Neural progenitor cell (in vitro differentiated cells): ENCODE measurements at regions not wholly inside any gene's neighbourhood (a gene's known extent, or its start where the extent isn't known, plus 50 kb on each side); places are given as distances from the start of the nearest gene placed in this dataset.

Experiments used
- DNase-seq: peaks from one replicate; pipeline ENCODE4 v3.0.0-alpha.2; 2016; ENCODE audit warnings: low spot score
- H2AFZ ChIP-seq: fragments of 200-600 bp; sonication (generic); replicated peaks from 2 replicates; pipeline ENCODE4 v1.6.1; 2016; ENCODE audit warnings: antibody characterized with exemption
- H3F3A ChIP-seq: fragments of 200-600 bp; sonication (generic); 2 replicates; pipeline ENCODE4 v1.6.1; 2016; ENCODE audit warnings: antibody characterized with exemption, low read depth
- H3K27ac ChIP-seq: fragments of 200-600 bp; sonication (generic); 2 replicates; pipeline ENCODE4 v1.5.1; 2016; ENCODE audit warnings: mild to moderate bottlenecking
- H3K27me3 ChIP-seq: fragments of 200-600 bp; sonication (generic); 2 replicates; pipeline ENCODE4 v1.6.1; 2016; ENCODE audit warnings: mild to moderate bottlenecking, moderate library complexity
- H3K36me3 ChIP-seq: fragments of 200-600 bp; sonication (generic); 2 replicates; pipeline ENCODE4 v1.5.1; 2016
- H3K4me1 ChIP-seq: fragments of 200-600 bp; sonication (generic); 2 replicates; pipeline ENCODE4 v1.6.1; 2016; ENCODE audit warnings: mixed run types
- H3K4me2 ChIP-seq: fragments of 200-600 bp; sonication (generic); 2 replicates; pipeline ENCODE4 v1.6.1; 2016
- H3K4me3 ChIP-seq: fragments of 200-600 bp; sonication (generic); 2 replicates; pipeline ENCODE4 v1.5.1; 2016
- H3K79me2 ChIP-seq: fragments of 200-600 bp; sonication (generic); 2 replicates; pipeline ENCODE4 v1.6.1; 2016; ENCODE audit warnings: low read depth
- H3K9ac ChIP-seq: fragments of 200-600 bp; sonication (generic); 2 replicates; pipeline ENCODE4 v1.6.1; 2016
- H3K9me3 ChIP-seq: fragments of 200-600 bp; sonication (generic); 2 replicates; pipeline ENCODE4 v1.5.1; 2016; ENCODE audit warnings: low read depth
- H4K20me1 ChIP-seq: fragments of 200-600 bp; sonication (generic); 2 replicates; pipeline ENCODE4 v1.6.1; 2016; ENCODE audit warnings: low read depth
- H3K27ac Mint-ChIP-seq: 3 replicates; pipeline ENCODE4 v1.8.0; 2021; ENCODE audit warnings: mixed read lengths
- H3K27me3 Mint-ChIP-seq: 2 replicates; pipeline ENCODE4 v1.8.0; 2022; ENCODE audit warnings: low read depth, mild to moderate bottlenecking, inconsistent platforms, moderate library complexity, mixed read lengths; ENCODE audit not compliant: insufficient read depth
- H3K36me3 Mint-ChIP-seq: 3 replicates; pipeline ENCODE4 v1.8.0; 2021; ENCODE audit warnings: mixed read lengths
- H3K4me1 Mint-ChIP-seq: 3 replicates; pipeline ENCODE4 v1.8.0; 2021; ENCODE audit warnings: mixed read lengths
- H3K4me3 Mint-ChIP-seq: 3 replicates; pipeline ENCODE4 v1.8.0; 2021; ENCODE audit warnings: mild to moderate bottlenecking, moderate library complexity, mixed read lengths
- H3K9me3 Mint-ChIP-seq: 3 replicates; pipeline ENCODE4 v1.8.0; 2020; ENCODE audit warnings: mixed read lengths
- EZH2 ChIP-seq: fragments of 200-600 bp; sonication (generic); IDR thresholded peaks from 2 replicates; pipeline ENCODE4 v1.6.1; 2017; ENCODE audit warnings: antibody characterized with exemption, mild to moderate bottlenecking, moderate library complexity
- EZH2phosphoT487 ChIP-seq: fragments of 200-600 bp; sonication (generic); IDR thresholded peaks from 2 replicates; pipeline ENCODE4 v1.6.1; 2017; ENCODE audit warnings: antibody characterized with exemption
- TF ChIP-seq, protein P1 (sequence below): fragments of 200-600 bp; sonication (generic); IDR thresholded peaks from 2 replicates; pipeline ENCODE4 v1.5.1; 2017; ENCODE audit warnings: antibody characterized with exemption, mild to moderate bottlenecking

DNA sequence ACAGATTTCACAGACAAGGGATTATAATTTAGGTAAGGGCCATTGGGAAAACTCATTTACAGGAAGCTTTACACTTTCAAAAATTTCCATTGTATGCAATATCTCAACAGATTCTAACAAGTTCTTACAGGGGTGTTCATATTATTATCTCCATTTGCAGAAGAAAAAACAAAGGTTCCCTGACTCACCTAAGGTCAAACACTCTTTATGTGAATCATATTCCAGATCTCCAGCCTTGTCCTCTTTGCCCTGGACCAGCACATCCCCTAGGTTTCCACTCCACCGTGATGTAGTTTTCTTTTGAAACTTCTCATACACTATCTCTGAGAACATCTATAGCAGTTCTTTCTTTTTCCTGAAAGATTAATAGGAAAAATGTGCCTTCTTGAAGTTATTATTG is 96.4 kb upstream of the HS3ST1 start:
- Histone ChIP-seq H3K9ac (no peak overlapping the region), H2AFZ (no peak overlapping the region), H3K4me2 (no peak overlapping the region), H3F3A (no peaks in the 10 kb centered on the region), H3K27ac (no peak overlapping the region), H3K4me1 (peaks cover 8% of the 10 kb centered on the region), H3K4me3 (no peak overlapping the region), H3K27me3 (no peaks in the 10 kb centered on the region), H4K20me1 (no peaks in the 10 kb centered on the region), H3K9me3 (no peaks in the 10 kb centered on the region), H3K79me2 (no peaks in the 10 kb centered on the region), H3K36me3 (no peaks in the 10 kb centered on the region)
- Mint-ChIP-seq H3K4me3 (no peak overlapping the region), H3K27ac (no peak overlapping the region), H3K9me3 (no peaks in the 10 kb centered on the region), H3K4me1 (peaks cover 11% of the 10 kb centered on the region), H3K36me3 (no peaks in the 10 kb centered on the region), H3K27me3 (no peaks in the 10 kb centered on the region)
- DNase-seq = no peak
- TF ChIP-seq, protein P1, sequence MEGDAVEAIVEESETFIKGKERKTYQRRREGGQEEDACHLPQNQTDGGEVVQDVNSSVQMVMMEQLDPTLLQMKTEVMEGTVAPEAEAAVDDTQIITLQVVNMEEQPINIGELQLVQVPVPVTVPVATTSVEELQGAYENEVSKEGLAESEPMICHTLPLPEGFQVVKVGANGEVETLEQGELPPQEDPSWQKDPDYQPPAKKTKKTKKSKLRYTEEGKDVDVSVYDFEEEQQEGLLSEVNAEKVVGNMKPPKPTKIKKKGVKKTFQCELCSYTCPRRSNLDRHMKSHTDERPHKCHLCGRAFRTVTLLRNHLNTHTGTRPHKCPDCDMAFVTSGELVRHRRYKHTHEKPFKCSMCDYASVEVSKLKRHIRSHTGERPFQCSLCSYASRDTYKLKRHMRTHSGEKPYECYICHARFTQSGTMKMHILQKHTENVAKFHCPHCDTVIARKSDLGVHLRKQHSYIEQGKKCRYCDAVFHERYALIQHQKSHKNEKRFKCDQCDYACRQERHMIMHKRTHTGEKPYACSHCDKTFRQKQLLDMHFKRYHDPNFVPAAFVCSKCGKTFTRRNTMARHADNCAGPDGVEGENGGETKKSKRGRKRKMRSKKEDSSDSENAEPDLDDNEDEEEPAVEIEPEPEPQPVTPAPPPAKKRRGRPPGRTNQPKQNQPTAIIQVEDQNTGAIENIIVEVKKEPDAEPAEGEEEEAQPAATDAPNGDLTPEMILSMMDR = no peak
- TF ChIP-seq EZH2phosphoT487 = no peak
- TF ChIP-seq EZH2 = no peak

DNA sequence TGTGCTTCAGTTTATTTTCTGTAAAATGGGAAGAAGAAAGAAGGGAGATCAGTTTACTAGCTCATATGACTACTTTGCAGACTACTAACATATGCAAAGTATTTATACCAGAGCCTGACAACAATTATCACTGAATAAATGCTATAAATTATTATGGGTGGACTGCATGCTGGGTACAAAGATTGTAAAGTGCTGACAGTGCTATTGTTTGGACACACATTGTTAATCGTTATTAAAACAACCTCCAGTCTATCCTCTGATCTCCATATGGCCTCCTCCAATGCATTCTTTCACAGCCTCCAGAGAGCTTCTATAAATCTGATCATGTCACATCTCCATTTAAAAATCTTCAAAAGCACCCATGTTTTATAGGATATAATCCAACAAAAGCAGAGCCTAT is 90.1 kb upstream of the HS3ST1 start:
- TF ChIP-seq EZH2phosphoT487 (no peak), EZH2 (no peak)
- TF ChIP-seq, protein P1 = no peak
- DNase-seq = no peak
- H3K4me3 ChIP-seq = no peak overlapping the region
- Mint-ChIP-seq H3K36me3 (no peaks in the 10 kb centered on the region), H3K9me3 (peaks cover 2% of the 10 kb centered on the region), H3K27ac (no peak overlapping the region), H3K4me1 (no peaks in the 10 kb centered on the region), H3K27me3 (no peaks in the 10 kb centered on the region), H3K4me3 (no peak overlapping the region)
- no peaks in the 10 kb centered on the region for H3K36me3 ChIP-seq
- H3K27me3 ChIP-seq = no peaks in the 10 kb centered on the region
- H3K4me1 ChIP-seq = no peaks in the 10 kb centered on the region
- H2AFZ ChIP-seq = no peak overlapping the region
- H3K9ac ChIP-seq = no peak overlapping the region
- no peak overlapping the region for H3K4me2 ChIP-seq
- H3K9me3 ChIP-seq = no peaks in the 10 kb centered on the region
- H3K79me2 ChIP-seq = no peaks in the 10 kb centered on the region
- H3K27ac ChIP-seq = no peak overlapping the region
- H4K20me1 ChIP-seq = no peaks in the 10 kb centered on the region
- no peaks in the 10 kb centered on the region for H3F3A ChIP-seq

DNA sequence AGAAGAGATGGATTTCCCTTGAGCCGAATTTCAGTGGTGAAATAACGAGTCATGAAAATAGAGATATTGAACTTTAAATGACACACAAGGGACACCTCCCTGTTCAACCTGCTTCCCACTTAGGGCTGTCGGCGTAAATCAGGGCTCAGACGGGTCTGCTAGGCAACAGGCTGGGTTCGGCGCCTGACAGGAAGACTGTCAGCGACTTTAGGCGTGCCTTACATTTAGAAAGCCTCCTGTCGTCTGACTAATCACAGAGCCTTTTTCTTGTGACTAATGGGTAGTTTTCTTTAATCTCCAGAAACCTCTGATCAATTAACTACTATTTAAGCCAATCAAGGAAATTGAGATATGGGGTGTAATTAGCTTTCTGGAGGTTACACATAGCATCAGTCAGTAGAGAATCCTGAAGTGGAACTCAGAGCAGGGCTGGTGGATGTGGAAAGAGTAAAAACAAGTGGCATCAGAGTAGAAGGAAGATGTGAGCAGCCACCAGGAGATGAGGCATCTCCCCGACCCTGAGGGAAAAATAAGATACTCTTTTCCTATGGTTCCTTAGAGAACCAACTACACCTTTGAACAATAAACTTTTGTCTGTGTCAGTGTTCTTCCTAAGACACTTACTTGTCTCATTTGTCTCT is 86.2 kb upstream of the HS3ST1 start:
- no peak for TF ChIP-seq EZH2
- TF ChIP-seq, protein P1 = no peak
- TF ChIP-seq EZH2phosphoT487 = no peak
- Mint-ChIP-seq H3K4me1 (no peaks in the 10 kb centered on the region), H3K27me3 (no peaks in the 10 kb centered on the region), H3K36me3 (no peaks in the 10 kb centered on the region), H3K4me3 (no peak overlapping the region), H3K9me3 (peaks cover 5% of the 10 kb centered on the region), H3K27ac (no peak overlapping the region)
- H3K36me3 ChIP-seq = no peaks in the 10 kb centered on the region
- H3K4me2 ChIP-seq = no peak overlapping the region
- no peaks in the 10 kb centered on the region for H3K4me1 ChIP-seq
- H3K4me3 ChIP-seq = no peak overlapping the region
- no peaks in the 10 kb centered on the region for H3K79me2 ChIP-seq
- H3F3A ChIP-seq = no peaks in the 10 kb centered on the region
- H3K27ac ChIP-seq = no peak overlapping the region
- H3K27me3 ChIP-seq = no peaks in the 10 kb centered on the region
- H3K9ac ChIP-seq = no peak overlapping the region
- H3K9me3 ChIP-seq = no peaks in the 10 kb centered on the region
- H4K20me1 ChIP-seq = no peaks in the 10 kb centered on the region
- no peak for DNase-seq
- no peak overlapping the region for H2AFZ ChIP-seq
